Activated naive CD8-positive, alpha-beta T cell treated with anti-CD3 and anti-CD28 coated beads, Interleukin-2, amount 10 ng/mL, durations not matched to agents 7 days and 5 days (primary cell): ENCODE measurements at regions not wholly inside any gene's neighbourhood (a gene's known extent, or its start where the extent isn't known, plus 50 kb on each side); places are given as distances from the start of the nearest gene placed in this dataset.

Experiments used
- ATAC-seq: fragments of 150-1000 bp; cut with Tn5 transposase; one replicate; pipeline ENCODE4 v1.10.0; 2021; ENCODE audit warnings: low read depth, moderate library complexity
- POLR2A ChIA-PET: fragments of 350-600 bp; sonication (Branson Sonifier 250); formaldehyde crosslinking; loops from one replicate; lab custom pipeline; 2021; ENCODE audit warnings: antibody characterized with exemption; lab: Charles Lee
- DNase-seq: peaks from one replicate; pipeline ENCODE4 v3.0.0; 2021
- H3K27ac Mint-ChIP-seq: one replicate; pipeline ENCODE4 v1.8.0; 2022; ENCODE audit warnings: mild to moderate bottlenecking, mixed read lengths
- H3K27me3 Mint-ChIP-seq: one replicate; pipeline ENCODE4 v1.8.0; 2022; ENCODE audit warnings: mild to moderate bottlenecking, moderate library complexity, mixed read lengths
- H3K36me3 Mint-ChIP-seq: one replicate; pipeline ENCODE4 v1.8.0; 2021; ENCODE audit warnings: mild to moderate bottlenecking, mixed read lengths
- H3K4me1 Mint-ChIP-seq: one replicate; pipeline ENCODE4 v1.8.0; 2021; ENCODE audit warnings: mixed read lengths
- H3K4me3 Mint-ChIP-seq: one replicate; pipeline ENCODE4 v1.8.0; 2022; ENCODE audit warnings: mild to moderate bottlenecking, moderate library complexity, mixed read lengths
- H3K9me3 Mint-ChIP-seq: one replicate; pipeline ENCODE4 v1.8.0; 2021; ENCODE audit warnings: mixed read lengths

- Mint-ChIP-seq H3K27ac (no peak overlapping the region), H3K4me1 (no peaks in the 10 kb centered on the region), H3K4me3 (no peak overlapping the region), H3K27me3 (peaks cover 2% of the 10 kb centered on the region), H3K36me3 (no peaks in the 10 kb centered on the region), H3K9me3 (no peaks in the 10 kb centered on the region)
- POLR2A ChIA-PET: no interaction called here
- DNase-seq: no peak
- ATAC-seq: no peak
Observed at GRCh38 chr2:2838548-2838845, 507.4 kb upstream of the MYT1L start.

GRCh38 chr2:2837746-2838547 is 506.9 kb upstream of the MYT1L start:
- POLR2A ChIA-PET: no interaction called here
- DNase-seq (no peak), ATAC-seq (no peak)
- Mint-ChIP-seq H3K9me3 (no peaks in the 10 kb centered on the region), H3K27ac (no peak overlapping the region), H3K4me3 (no peak overlapping the region), H3K4me1 (no peaks in the 10 kb centered on the region), H3K36me3 (no peaks in the 10 kb centered on the region), H3K27me3 (peaks cover 2% of the 10 kb centered on the region)

- H3K9me3 Mint-ChIP-seq: no peaks in the 10 kb centered on the region
- ATAC-seq (no peak), DNase-seq (no peak)
- peaks cover 2% of the 10 kb centered on the region for H3K27me3 Mint-ChIP-seq
- no peak overlapping the region for H3K27ac Mint-ChIP-seq
- H3K4me1 Mint-ChIP-seq: no peaks in the 10 kb centered on the region
- POLR2A ChIA-PET: no interaction called here
- H3K36me3 Mint-ChIP-seq: no peaks in the 10 kb centered on the region
- no peak overlapping the region for H3K4me3 Mint-ChIP-seq
Observed at GRCh38 chr2:2836343-2837070, 505.4 kb upstream of the MYT1L start.

- no peak overlapping the region for H3K4me3 Mint-ChIP-seq
- no peak for ATAC-seq
- H3K27ac Mint-ChIP-seq: no peak overlapping the region
- POLR2A ChIA-PET: no interaction called here
- H3K27me3 Mint-ChIP-seq: peaks cover 2% of the 10 kb centered on the region
- no peak for DNase-seq
- H3K36me3 Mint-ChIP-seq: no peaks in the 10 kb centered on the region
- H3K4me1 Mint-ChIP-seq: no peaks in the 10 kb centered on the region
- H3K9me3 Mint-ChIP-seq: no peaks in the 10 kb centered on the region
Observed at GRCh38 chr2:2834516-2835254, 503.6 kb upstream of the MYT1L start.

GRCh38 chr2:2834105-2834504 is 503.0 kb upstream of the MYT1L start:
- no peaks in the 10 kb centered on the region for H3K9me3 Mint-ChIP-seq
- H3K27me3 Mint-ChIP-seq: peaks cover 2% of the 10 kb centered on the region
- no peak overlapping the region for H3K27ac Mint-ChIP-seq
- POLR2A ChIA-PET: no interaction called here
- no peak for DNase-seq
- no peak for ATAC-seq
- no peak overlapping the region for H3K4me3 Mint-ChIP-seq
- H3K36me3 Mint-ChIP-seq: no peaks in the 10 kb centered on the region
- H3K4me1 Mint-ChIP-seq: no peaks in the 10 kb centered on the region

- no peaks in the 10 kb centered on the region for H3K4me1 Mint-ChIP-seq
- H3K36me3 Mint-ChIP-seq: no peaks in the 10 kb centered on the region
- DNase-seq (no peak), ATAC-seq (no peak)
- POLR2A ChIA-PET: no interaction called here
- H3K4me3 Mint-ChIP-seq: no peak overlapping the region
- H3K9me3 Mint-ChIP-seq: no peaks in the 10 kb centered on the region
- H3K27ac Mint-ChIP-seq: no peak overlapping the region
- H3K27me3 Mint-ChIP-seq: no peaks in the 10 kb centered on the region
Observed at GRCh38 chr2:2832657-2833056, 501.6 kb upstream of the MYT1L start.

- Mint-ChIP-seq H3K4me3 (no peak overlapping the region), H3K27ac (no peak overlapping the region), H3K36me3 (no peaks in the 10 kb centered on the region), H3K27me3 (no peaks in the 10 kb centered on the region), H3K9me3 (no peaks in the 10 kb centered on the region), H3K4me1 (no peaks in the 10 kb centered on the region)
- ATAC-seq: no peak
- DNase-seq: no peak
- POLR2A ChIA-PET: no interaction called here
Observed at GRCh38 chr2:2831633-2832032, 500.6 kb upstream of the MYT1L start.

GRCh38 chr2:2830576-2830975 is 499.5 kb upstream of the MYT1L start:
- Mint-ChIP-seq H3K9me3 (no peaks in the 10 kb centered on the region), H3K4me3 (no peak overlapping the region), H3K27ac (no peak overlapping the region), H3K36me3 (no peaks in the 10 kb centered on the region), H3K27me3 (no peaks in the 10 kb centered on the region), H3K4me1 (no peaks in the 10 kb centered on the region)
- ATAC-seq: no peak
- POLR2A ChIA-PET: no interaction called here
- no peak for DNase-seq

- ATAC-seq: no peak
- POLR2A ChIA-PET: no interaction called here
- H3K27me3 Mint-ChIP-seq: no peaks in the 10 kb centered on the region
- H3K4me1 Mint-ChIP-seq: no peaks in the 10 kb centered on the region
- peaks cover 3% of the 10 kb centered on the region for H3K9me3 Mint-ChIP-seq
- H3K4me3 Mint-ChIP-seq: no peak overlapping the region
- H3K36me3 Mint-ChIP-seq: no peaks in the 10 kb centered on the region
- no peak for DNase-seq
- no peak overlapping the region for H3K27ac Mint-ChIP-seq
Observed at GRCh38 chr2:2828774-2829368, 497.8 kb upstream of the MYT1L start.

GRCh38 chr2:2827761-2828221 is 496.7 kb upstream of the MYT1L start:
- DNase-seq (no peak), ATAC-seq (no peak)
- POLR2A ChIA-PET: no interaction called here
- H3K36me3 Mint-ChIP-seq: no peaks in the 10 kb centered on the region
- H3K4me1 Mint-ChIP-seq: no peaks in the 10 kb centered on the region
- H3K4me3 Mint-ChIP-seq: no peak overlapping the region
- H3K27me3 Mint-ChIP-seq: no peaks in the 10 kb centered on the region
- H3K27ac Mint-ChIP-seq: no peak overlapping the region
- H3K9me3 Mint-ChIP-seq: peaks cover 3% of the 10 kb centered on the region

- Mint-ChIP-seq H3K27me3 (no peaks in the 10 kb centered on the region), H3K36me3 (no peaks in the 10 kb centered on the region), H3K9me3 (peaks cover 6% of the 10 kb centered on the region), H3K4me3 (no peak overlapping the region), H3K4me1 (no peaks in the 10 kb centered on the region), H3K27ac (no peak overlapping the region)
- POLR2A ChIA-PET: no interaction called here
- no peak for ATAC-seq
- no peak for DNase-seq
Observed at GRCh38 chr2:2827046-2827636, 496.1 kb upstream of the MYT1L start.

GRCh38 chr2:2826621-2827020 is 495.5 kb upstream of the MYT1L start:
- H3K9me3 Mint-ChIP-seq: peaks cover 6% of the 10 kb centered on the region
- H3K36me3 Mint-ChIP-seq: no peaks in the 10 kb centered on the region
- H3K27ac Mint-ChIP-seq: no peak overlapping the region
- no peak overlapping the region for H3K4me3 Mint-ChIP-seq
- no peaks in the 10 kb centered on the region for H3K27me3 Mint-ChIP-seq
- H3K4me1 Mint-ChIP-seq: no peaks in the 10 kb centered on the region
- POLR2A ChIA-PET: no interaction called here
- ATAC-seq (no peak), DNase-seq (no peak)

GRCh38 chr2:2826209-2826551 is 495.1 kb upstream of the MYT1L start:
- Mint-ChIP-seq H3K27ac (no peak overlapping the region), H3K27me3 (no peaks in the 10 kb centered on the region), H3K36me3 (no peaks in the 10 kb centered on the region), H3K4me3 (no peak overlapping the region), H3K9me3 (peaks cover 9% of the 10 kb centered on the region), H3K4me1 (no peaks in the 10 kb centered on the region)
- ATAC-seq (no peak), DNase-seq (no peak)
- POLR2A ChIA-PET: no interaction called here
